Adrenal gland (tissue), 9 donors: ENCODE measurements at regions not wholly inside any gene's neighbourhood (a gene's known extent, or its start where the extent isn't known, plus 50 kb on each side); places are given as distances from the start of the nearest gene placed in this dataset.
"Not testable (repeated sequence)": the region's sequence is repeated elsewhere in the genome, so short reads cannot be mapped to it uniquely, and the experiment has no call there.

Source experiments
- DNase-seq, 7 donors: peaks; one replicate each; pipeline ENCODE4 v3.0.0-alpha.2; 2019 to 2020
- H3K27ac ChIP-seq, 5 donors: fragments of 200-600 bp; sonication (generic) in 4 of 5; 1 replicate in 3 of 5; 2 replicates in 2 of 5; pipeline versions ENCODE4 v1.5.1 to v1.8.0; 2016 to 2020; ENCODE audit warnings: mild to moderate bottlenecking in 1 of 5
- H3K27me3 ChIP-seq: fragments of 200-600 bp; 2 replicates; pipeline ENCODE4 v1.8.0; 2021
- H3K36me3 ChIP-seq, 2 donors: fragments of 200-600 bp; replicated peaks in 1 of 2; 1 replicate in 1 of 2; 2 replicates in 1 of 2; pipeline versions ENCODE4 v1.5.1 to v1.8.0; 2018 to 2022
- H3K4me1 ChIP-seq, 2 donors: fragments of 200-600 bp; replicated peaks in 1 of 2; 1 replicate in 1 of 2; 2 replicates in 1 of 2; pipeline versions ENCODE4 v1.5.1 to v1.8.0; 2018 to 2021
- H3K4me3 ChIP-seq, 4 donors: fragments of 200-600 bp; sonication (generic) in 3 of 4; one replicate each; pipeline ENCODE4 v1.5.1; 2016 to 2018
- H3K9me3 ChIP-seq, 3 donors: fragments of 200-600 bp; sonication (generic) in 1 of 3; replicated peaks in 1 of 3; 1 replicate in 2 of 3; 2 replicates in 1 of 3; pipeline versions ENCODE4 v1.5.1 to v1.8.0; 2016 to 2021
- POLR2A ChIP-seq, 2 donors: fragments of 450-650 bp; IDR thresholded peaks; one replicate each; pipeline ENCODE4 v1.6.1; 2017; ENCODE audit warnings: antibody characterized with exemption in 2 of 2, mild to moderate bottlenecking in 2 of 2, moderate library complexity in 1 of 2
- WGBS, 4 donors: extraction: QIAGEN DNeasy Blood & Tissue Kit in 2 of 4; methylation state at CpG; one replicate each; pipeline versions ENCODE4 v1.1.5 to v1.1.7; 2013 to 2017; 5-methylcytosine and 5-hydroxymethylcytosine counted together
- intact Hi-C, 2 donors: fragments of 100-400 bp; cut with DNase I; formaldehyde crosslinking; loops; one replicate each; pipeline versions ENCODE4 v1.14.1 to v1.15.0; 2022 to 2023
- TF ChIP-seq, protein P1 (sequence below), 6 experiments: fragments of 450-650 bp in 4 of 6; fragments of 200-600 bp in 2 of 6; sonication (generic) in 1 of 6; IDR thresholded peaks; 1 replicate in 5 of 6; 2 replicates in 1 of 6; pipeline versions ENCODE4 v1.5.1 to v1.8.0; 2016 to 2021; ENCODE audit warnings: antibody characterized with exemption in 6 of 6, mild to moderate bottlenecking in 2 of 6, moderate library complexity in 1 of 6
- donor health status: healthy with polysubstance abuse.
- donor health status: Bipolar disorder and iron deficiency.
- donor health status: DM: yes; HTN: yes; CAD: no.
- donor health status: DM: no; HTN: no; CAD: no.
- donor health status: DM: no; HTN: no; CAD: no.

DNA sequence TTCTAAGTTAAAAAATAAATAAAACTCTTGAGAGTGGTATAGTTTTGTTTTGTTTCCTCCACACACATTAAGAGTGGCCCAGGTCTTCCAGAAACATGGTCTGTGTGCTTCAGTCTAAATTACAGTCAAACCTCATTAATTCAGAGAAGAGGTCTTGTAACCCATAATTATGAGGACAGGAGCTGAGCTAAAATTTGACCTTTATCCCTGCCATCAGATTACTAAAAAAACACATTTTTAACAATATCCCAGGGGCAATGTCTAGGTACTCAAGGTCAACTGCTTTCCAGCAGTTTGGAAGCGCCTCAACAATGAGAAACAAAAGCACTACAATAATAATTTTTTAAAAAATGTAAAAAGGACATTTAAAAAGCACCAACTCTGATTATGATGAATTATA, 184.1 kb upstream of the PFKP start:
- no peak for DNase-seq
- WGBS, 4 donors: 80 to 97% (median 89%) methylated on average over 1 of the region's 1 CpG
- no peaks in the 10 kb centered on the region for H3K36me3 ChIP-seq
- H3K4me1 ChIP-seq: no peaks in the 10 kb centered on the region
- H3K4me3 ChIP-seq: no peak overlapping the region
- no peak for TF ChIP-seq POLR2A (IDR thresholded peaks at IDR 0.05)
- TF ChIP-seq, protein P1, sequence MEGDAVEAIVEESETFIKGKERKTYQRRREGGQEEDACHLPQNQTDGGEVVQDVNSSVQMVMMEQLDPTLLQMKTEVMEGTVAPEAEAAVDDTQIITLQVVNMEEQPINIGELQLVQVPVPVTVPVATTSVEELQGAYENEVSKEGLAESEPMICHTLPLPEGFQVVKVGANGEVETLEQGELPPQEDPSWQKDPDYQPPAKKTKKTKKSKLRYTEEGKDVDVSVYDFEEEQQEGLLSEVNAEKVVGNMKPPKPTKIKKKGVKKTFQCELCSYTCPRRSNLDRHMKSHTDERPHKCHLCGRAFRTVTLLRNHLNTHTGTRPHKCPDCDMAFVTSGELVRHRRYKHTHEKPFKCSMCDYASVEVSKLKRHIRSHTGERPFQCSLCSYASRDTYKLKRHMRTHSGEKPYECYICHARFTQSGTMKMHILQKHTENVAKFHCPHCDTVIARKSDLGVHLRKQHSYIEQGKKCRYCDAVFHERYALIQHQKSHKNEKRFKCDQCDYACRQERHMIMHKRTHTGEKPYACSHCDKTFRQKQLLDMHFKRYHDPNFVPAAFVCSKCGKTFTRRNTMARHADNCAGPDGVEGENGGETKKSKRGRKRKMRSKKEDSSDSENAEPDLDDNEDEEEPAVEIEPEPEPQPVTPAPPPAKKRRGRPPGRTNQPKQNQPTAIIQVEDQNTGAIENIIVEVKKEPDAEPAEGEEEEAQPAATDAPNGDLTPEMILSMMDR (IDR thresholded peaks at IDR 0.05): no peak
- no peaks in the 10 kb centered on the region for H3K27me3 ChIP-seq
- no peak overlapping the region for H3K27ac ChIP-seq
- intact Hi-C loops: no loop called here
- H3K9me3 ChIP-seq: no peaks in the 10 kb centered on the region

DNA sequence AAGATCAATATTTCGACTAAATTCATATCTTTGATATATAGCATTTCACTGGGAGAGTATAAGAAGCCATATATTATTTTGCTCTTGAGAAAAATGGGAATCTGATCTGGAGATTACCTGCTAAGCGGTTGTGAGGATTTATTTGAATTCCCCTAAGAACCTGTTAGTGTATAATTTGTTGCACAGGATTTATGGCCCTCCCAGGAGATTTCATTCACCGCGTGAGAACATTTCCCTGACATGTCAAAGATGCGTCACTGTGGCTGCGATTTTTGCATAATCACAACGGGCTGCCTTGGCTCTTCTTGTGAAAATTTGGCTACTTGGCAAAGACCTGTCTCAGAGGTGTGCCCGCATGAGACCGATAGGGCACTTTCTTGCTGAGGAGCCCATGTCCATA, 184.7 kb upstream of the PFKP start:
- H3K27ac ChIP-seq: no peak overlapping the region
- H3K4me1 ChIP-seq: no peaks in the 10 kb centered on the region
- WGBS, 4 donors: 60 to 67% (median 63%) methylated on average over 9 of the region's 9 CpGs
- H3K9me3 ChIP-seq: no peaks in the 10 kb centered on the region
- TF ChIP-seq, protein P1 (IDR thresholded peaks at IDR 0.05): no peak
- no peak for TF ChIP-seq POLR2A (IDR thresholded peaks at IDR 0.05)
- no peaks in the 10 kb centered on the region for H3K27me3 ChIP-seq
- H3K4me3 ChIP-seq: no peak overlapping the region
- intact Hi-C loops: no loop called here
- no peak for DNase-seq
- H3K36me3 ChIP-seq: no peaks in the 10 kb centered on the region

DNA sequence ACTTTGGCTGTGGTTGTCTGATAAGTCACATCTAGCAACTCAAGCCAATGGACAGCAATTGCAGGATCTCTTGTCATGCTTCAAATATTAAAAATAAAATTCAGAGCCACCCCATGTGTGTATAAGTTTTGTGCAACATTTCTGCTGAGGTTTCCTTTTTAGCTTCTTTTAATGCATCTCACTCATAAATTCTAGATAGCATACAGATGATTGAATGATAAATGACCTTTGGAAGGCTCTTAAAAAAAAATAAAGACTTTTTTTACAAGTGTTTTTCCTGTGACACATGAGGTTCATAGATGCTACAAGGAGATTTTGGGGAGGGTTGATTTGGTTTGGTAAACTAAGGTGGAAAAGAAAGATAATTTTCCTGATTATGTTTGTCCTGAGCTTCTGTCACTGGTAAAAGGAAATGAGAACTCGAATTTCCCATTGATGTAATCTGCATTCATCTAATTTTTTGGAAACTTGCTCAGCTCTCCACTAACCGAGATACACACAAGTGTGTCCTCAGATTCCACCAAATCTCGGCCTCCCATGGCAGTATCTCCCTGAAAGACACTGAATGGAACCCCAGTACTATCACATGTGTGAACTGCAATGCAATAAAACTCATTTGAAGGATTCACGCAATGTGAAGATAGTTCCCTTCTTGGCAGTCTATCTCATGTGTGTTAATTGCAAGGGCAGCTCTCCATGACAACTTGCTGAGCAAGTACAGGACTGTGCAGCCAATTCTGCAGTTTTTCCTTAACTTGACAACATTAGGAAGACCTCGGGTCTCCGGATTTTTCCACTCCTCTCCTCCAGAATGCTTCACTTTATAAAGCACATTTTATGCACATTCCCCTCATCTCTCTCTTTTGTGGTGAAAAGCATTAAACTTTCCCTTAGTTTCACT, 185.4 kb upstream of the PFKP start:
- DNase-seq: no peak
- no peak for TF ChIP-seq POLR2A (IDR thresholded peaks at IDR 0.05)
- TF ChIP-seq, protein P1 (IDR thresholded peaks at IDR 0.05): no peak
- no peaks in the 10 kb centered on the region for H3K9me3 ChIP-seq
- no peak overlapping the region for H3K4me3 ChIP-seq
- no peaks in the 10 kb centered on the region for H3K36me3 ChIP-seq
- no peaks in the 10 kb centered on the region for H3K27me3 ChIP-seq
- intact Hi-C loops: no loop called here
- H3K4me1 ChIP-seq: no peaks in the 10 kb centered on the region
- H3K27ac ChIP-seq: no peak overlapping the region
- 44 to 51% (median 47%) methylated on average over 6 of the region's 6 CpGs for WGBS, 4 donors

DNA sequence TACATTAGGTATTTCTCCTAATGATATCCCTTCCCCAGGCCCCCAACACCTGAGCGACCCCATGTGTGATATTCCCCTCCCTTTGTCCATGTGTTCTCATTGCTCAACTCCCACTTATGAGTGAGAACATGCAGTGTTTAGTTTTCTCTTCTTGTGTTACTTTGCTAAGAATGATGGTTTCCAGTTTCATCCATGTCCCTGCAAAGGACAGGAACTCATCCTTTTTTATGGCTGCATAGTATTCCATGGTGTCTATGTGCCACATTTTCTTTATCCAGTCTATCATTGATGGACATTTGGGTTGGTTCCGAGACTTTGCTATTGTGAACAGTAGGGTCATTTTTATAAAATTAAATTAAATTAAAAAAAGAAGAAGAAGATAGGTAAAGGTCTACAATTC, 187.3 kb upstream of the PFKP start:
- H3K4me3 ChIP-seq, H3K4me1 ChIP-seq, H3K27me3 ChIP-seq, H3K36me3 ChIP-seq, intact Hi-C loops, H3K27ac ChIP-seq, H3K9me3 ChIP-seq, DNase-seq: not testable (repeated sequence)
- WGBS, 4 donors: 78 to 96% (median 92%) methylated on average over 2 of the region's 2 CpGs

DNA sequence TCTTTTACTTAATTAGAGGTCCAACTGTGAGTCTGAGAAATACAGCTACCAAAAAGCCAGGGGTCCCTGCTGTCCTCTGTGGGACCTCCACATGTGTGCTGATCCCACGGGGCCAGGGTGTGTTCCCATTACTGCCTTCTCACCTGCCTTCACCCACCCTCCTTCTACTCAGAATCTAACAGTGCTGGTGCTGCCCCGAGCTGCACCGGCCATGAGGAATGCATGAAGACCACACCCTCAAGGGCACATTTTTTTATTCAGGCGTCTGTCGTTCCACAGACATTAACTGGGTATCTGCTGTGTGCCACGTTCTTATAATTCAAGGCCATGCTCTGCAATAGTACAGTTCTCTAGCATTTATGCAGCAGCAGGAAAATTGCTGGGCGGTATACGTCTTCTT, 188.5 kb upstream of the PFKP start:
- Histone ChIP-seq H3K36me3 (no peaks in the 10 kb centered on the region), H3K9me3 (no peaks in the 10 kb centered on the region), H3K27me3 (no peaks in the 10 kb centered on the region), H3K27ac (no peak overlapping the region), H3K4me1 (no peaks in the 10 kb centered on the region), H3K4me3 (no peak overlapping the region)
- WGBS, 4 donors: 41 to 61% (median 47%) methylated on average over 8 of the region's 8 CpGs
- no peak for DNase-seq
- intact Hi-C loops: no loop called here
- TF ChIP-seq, protein P1 (IDR thresholded peaks at IDR 0.05): no peak
- no peak for TF ChIP-seq POLR2A (IDR thresholded peaks at IDR 0.05)
